Choroid plexus epithelial cell (primary cell): ENCODE measurements at regions not wholly inside any gene's neighbourhood (a gene's known extent, or its start where the extent isn't known, plus 50 kb on each side); places are given as distances from the start of the nearest gene placed in this dataset.

ENCODE experiments used
- DNase-seq: peaks from one replicate; pipeline ENCODE4 v3.0.0-alpha.2; 2010; ENCODE audit warnings: low read depth
- H3K4me3 ChIP-seq: 2 replicates; pipeline ENCODE4 v1.5.1; 2011; ENCODE audit warnings: low read depth, mild to moderate bottlenecking, control low read depth, low read length, moderate library complexity
- TF ChIP-seq, protein P1 (sequence below): conservative IDR thresholded peaks from 2 replicates; pipeline ENCODE4 v1.5.1; 2011; ENCODE audit warnings: low read depth, mild to moderate bottlenecking, control low read depth, inconsistent platforms, low read length, moderate library complexity

DNA sequence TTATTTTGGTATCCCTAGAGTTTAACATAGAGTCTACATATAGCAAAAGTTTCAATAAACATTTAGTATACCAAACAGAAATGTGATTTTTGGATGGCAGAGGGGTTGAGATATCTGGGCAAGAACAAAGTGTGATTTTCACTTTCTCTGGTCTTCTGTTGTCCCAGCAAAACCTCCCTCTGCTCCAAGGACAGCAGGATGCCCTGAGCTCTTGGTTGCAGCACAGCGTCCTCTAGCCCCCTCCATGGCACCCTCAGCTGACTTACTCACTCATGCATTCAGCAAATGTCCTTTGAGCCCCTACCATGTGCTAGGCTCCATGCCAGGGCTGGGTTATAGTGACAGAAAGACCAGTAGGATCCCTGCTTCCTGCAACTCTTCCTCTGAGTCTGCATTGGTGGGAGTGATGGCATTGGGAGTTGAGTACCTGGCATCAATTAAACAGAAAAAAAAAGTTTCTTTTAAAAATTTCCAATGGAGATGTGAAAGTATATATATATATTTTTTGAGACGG lies 104.8 kb upstream of the UBL3 start:
- no peak overlapping the region for H3K4me3 ChIP-seq
- TF ChIP-seq, protein P1, sequence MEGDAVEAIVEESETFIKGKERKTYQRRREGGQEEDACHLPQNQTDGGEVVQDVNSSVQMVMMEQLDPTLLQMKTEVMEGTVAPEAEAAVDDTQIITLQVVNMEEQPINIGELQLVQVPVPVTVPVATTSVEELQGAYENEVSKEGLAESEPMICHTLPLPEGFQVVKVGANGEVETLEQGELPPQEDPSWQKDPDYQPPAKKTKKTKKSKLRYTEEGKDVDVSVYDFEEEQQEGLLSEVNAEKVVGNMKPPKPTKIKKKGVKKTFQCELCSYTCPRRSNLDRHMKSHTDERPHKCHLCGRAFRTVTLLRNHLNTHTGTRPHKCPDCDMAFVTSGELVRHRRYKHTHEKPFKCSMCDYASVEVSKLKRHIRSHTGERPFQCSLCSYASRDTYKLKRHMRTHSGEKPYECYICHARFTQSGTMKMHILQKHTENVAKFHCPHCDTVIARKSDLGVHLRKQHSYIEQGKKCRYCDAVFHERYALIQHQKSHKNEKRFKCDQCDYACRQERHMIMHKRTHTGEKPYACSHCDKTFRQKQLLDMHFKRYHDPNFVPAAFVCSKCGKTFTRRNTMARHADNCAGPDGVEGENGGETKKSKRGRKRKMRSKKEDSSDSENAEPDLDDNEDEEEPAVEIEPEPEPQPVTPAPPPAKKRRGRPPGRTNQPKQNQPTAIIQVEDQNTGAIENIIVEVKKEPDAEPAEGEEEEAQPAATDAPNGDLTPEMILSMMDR, result no peak
- DNase-seq, result no peak

DNA sequence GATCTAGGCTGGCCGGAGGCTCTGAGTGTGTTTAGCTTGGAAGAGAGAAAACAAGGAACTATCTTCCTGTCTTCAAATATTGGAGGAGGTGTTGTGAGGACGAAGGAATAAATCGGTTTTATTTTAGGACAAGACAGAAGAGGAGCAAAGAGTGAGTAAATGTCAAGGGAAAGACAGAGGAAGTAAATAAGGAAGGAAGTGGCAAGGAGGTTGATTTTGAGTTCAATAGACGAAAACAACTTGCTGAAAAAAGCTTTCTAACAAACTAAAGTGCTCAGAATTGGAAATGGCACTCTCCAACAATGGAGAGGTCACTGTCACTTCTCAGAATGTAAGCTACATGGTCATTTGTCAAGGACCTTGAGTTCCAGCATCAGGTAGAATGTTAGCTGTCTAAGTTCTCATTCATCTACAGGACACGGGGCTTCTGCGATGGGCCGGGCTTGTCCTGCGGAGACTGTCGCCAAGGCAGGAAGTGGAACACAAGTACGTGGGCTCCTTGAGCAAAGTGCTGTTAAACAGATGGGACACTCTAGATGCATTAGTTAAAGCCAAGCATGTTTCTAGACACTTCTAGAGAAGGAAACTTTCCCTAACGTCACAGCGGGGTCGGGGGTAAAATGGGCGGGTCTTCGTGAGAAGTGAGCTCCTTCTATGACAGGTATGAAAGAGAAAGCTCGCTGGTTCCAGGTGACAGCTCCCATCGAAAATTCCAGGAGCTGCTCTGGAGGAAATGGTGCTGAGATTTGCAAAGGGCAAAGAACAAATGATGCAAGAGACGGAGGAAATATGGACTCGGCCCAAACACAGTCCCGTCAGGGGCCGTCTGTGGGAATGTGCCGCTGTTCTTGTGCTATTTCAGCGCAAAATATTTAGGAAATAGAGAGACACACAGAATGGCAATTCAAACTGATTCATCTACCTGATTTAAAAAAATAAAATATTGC lies 103.9 kb upstream of the UBL3 start:
- TF ChIP-seq, protein P1, result no peak
- DNase-seq, result no peak
- H3K4me3 ChIP-seq, result no peak overlapping the region

DNA sequence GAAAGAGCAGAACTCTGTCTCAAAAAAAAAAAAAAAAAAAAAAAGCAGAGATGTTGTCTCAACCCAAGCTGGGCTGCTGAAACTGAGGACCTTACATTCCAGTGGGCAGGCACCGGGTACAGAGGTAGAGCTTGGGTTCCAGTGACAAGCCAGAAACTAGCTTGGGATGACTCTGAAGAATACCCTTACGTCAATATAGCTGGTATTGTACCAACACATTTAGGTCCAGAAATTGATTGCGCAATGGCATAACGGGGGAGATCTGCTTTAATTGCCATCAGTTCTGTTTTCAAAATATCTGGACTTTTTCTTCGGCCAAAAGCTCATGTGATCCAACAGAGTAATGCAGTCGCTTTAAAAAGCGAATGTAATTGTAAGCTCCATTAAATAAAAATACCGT lies 103.1 kb upstream of the UBL3 start:
- TF ChIP-seq, protein P1, result no peak
- no peak overlapping the region for H3K4me3 ChIP-seq
- no peak for DNase-seq

DNA sequence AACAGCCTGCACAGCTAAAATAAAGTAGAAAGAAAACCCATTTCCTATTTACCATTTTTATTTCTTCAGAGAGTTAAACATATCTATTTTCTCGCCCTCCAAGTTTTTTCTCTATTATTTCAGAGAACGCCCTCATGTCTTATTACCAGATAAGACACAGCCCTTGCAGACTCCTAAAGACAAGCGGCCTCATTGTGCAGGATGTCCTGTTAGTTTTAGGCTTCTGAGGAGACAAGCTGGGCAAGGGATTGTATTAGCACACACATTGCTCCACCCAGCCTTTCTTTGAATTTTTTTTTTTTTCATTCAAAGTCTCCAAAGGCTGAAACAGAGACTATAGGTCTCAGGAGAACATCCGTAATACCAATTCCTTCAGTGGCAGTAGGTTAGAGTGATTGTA lies 101.8 kb upstream of the UBL3 start:
- no peak overlapping the region for H3K4me3 ChIP-seq
- TF ChIP-seq, protein P1, result no peak
- no peak for DNase-seq

DNA sequence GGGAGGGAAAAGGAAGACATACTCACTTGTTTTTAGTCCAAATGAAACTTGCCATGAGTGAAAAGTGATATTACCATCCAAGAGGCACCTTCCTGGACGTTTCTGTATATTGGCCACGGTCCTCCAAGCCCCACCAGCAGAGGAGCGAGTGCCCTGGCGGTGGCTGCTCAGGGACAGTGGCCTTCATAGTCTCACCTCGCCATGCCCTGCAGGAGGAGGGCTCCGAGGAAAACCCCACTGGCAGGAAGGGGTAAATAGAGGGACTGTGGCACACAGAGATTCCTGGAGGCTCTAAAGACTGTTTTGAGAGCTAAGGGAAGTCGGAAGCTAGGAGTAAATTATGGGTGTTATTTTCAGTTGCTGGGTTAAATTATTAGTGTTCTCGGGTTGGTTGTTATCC lies 98.4 kb upstream of the UBL3 start:
- TF ChIP-seq, protein P1, result no peak
- no peak overlapping the region for H3K4me3 ChIP-seq
- DNase-seq, result no peak

DNA sequence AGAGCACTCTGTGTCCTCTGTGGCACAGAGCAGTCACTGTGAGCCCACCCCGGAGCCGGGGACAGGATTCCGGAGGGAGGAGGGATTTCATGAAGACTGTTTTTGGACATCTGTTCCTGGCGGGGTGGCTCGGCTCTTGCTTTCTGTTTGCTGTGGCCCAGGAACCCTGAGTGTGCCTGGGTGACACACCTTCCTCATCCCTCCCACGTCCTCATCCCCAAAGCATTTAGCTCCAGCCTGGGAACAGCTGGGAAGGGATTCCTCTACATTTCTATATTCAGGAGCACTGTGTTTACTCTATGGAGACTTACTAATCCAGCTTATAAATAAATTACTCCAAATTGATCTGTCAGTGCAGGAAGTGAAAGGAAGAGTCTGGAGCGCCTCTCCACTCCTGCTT lies 97.8 kb upstream of the UBL3 start:
- TF ChIP-seq, protein P1, result no peak
- DNase-seq, result no peak
- H3K4me3 ChIP-seq, result no peak overlapping the region

DNA sequence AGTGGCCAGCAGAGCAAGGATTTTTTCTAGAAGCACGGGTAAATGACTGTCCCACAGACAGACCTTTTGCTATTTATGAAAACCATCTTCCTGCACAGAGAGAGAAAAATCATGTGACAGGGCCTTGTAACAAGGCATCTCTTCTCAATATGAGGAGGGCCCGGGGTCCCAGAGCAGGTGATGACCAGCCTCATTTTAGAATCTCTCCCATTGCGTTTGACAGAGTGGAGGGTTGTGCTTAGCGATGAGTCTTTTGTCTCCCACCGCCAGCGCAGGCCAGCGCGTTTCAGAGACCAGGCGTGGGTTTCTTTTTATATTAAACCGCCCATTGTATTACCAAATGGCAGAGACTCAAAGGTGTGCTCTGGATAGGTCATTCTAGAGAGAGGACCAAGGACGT lies 97.4 kb upstream of the UBL3 start:
- DNase-seq, result no peak
- H3K4me3 ChIP-seq, result no peak overlapping the region
- TF ChIP-seq, protein P1, result no peak
